ENCODE measurements at regions not wholly inside any gene's neighbourhood (a gene's known extent, or its start where the extent isn't known, plus 50 kb on each side); places are given as distances from the start of the nearest gene placed in this dataset.
"Not testable (repeated sequence)": the region's sequence is repeated elsewhere in the genome, so short reads cannot be mapped to it uniquely, and the experiment has no call there.

- Histone ChIP-seq H3K27me3 (ENCODE audit: control insufficient read depth in 4 of 4, insufficient read depth in 4 of 4, low read length in 3 of 4) (no peaks in the 10 kb centered on the region), H3K9ac (ENCODE audit: low read depth in 1 of 2, low read length in 2 of 2) (no peak overlapping the region), H3K4me1 (ENCODE audit: control insufficient read depth in 4 of 4, insufficient read depth in 4 of 4, low read length in 3 of 4) (no peaks in the 10 kb centered on the region), H3K4me3 (ENCODE audit: low read depth in 1 of 3, low read length in 3 of 3) (no peak overlapping the region), H3K36me3 (ENCODE audit: control insufficient read depth in 4 of 4, insufficient read depth in 3 of 4, low read depth in 1 of 4, low read length in 3 of 4) (no peaks in the 10 kb centered on the region), H3K9me3 (ENCODE audit: control insufficient read depth in 4 of 4, low read length in 3 of 4) (no peaks in the 10 kb centered on the region), H3K27ac (ENCODE audit: low read depth in 1 of 2, low read length in 2 of 2) (no peak overlapping the region)
- DNase-seq (ENCODE audit: low spot score): no peak
- WGBS: 79% methylated on average over 8 of the region's 8 CpGs
- TF ChIP-seq, protein P1, sequence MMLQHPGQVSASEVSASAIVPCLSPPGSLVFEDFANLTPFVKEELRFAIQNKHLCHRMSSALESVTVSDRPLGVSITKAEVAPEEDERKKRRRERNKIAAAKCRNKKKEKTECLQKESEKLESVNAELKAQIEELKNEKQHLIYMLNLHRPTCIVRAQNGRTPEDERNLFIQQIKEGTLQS (IDR thresholded peaks at IDR 0.05): no peak
- TF ChIP-seq HNF4G (IDR thresholded peaks at IDR 0.05) (no peak), FOXA1 (IDR thresholded peaks at IDR 0.05) (no peak), JUND (IDR thresholded peaks at IDR 0.05) (no peak), HNF4A (conservative IDR thresholded peaks at IDR 0.05) (no peak), TAF1 (conservative IDR thresholded peaks at IDR 0.05) (no peak), NR2F2 (IDR thresholded peaks at IDR 0.05) (no peak), ZBTB33 (IDR thresholded peaks at IDR 0.05) (no peak), EGR1 (IDR thresholded peaks at IDR 0.05; ENCODE audit: low read depth in 2 of 2) (no peak), RXRA (IDR thresholded peaks at IDR 0.05) (no peak)
- TF ChIP-seq, protein P2, sequence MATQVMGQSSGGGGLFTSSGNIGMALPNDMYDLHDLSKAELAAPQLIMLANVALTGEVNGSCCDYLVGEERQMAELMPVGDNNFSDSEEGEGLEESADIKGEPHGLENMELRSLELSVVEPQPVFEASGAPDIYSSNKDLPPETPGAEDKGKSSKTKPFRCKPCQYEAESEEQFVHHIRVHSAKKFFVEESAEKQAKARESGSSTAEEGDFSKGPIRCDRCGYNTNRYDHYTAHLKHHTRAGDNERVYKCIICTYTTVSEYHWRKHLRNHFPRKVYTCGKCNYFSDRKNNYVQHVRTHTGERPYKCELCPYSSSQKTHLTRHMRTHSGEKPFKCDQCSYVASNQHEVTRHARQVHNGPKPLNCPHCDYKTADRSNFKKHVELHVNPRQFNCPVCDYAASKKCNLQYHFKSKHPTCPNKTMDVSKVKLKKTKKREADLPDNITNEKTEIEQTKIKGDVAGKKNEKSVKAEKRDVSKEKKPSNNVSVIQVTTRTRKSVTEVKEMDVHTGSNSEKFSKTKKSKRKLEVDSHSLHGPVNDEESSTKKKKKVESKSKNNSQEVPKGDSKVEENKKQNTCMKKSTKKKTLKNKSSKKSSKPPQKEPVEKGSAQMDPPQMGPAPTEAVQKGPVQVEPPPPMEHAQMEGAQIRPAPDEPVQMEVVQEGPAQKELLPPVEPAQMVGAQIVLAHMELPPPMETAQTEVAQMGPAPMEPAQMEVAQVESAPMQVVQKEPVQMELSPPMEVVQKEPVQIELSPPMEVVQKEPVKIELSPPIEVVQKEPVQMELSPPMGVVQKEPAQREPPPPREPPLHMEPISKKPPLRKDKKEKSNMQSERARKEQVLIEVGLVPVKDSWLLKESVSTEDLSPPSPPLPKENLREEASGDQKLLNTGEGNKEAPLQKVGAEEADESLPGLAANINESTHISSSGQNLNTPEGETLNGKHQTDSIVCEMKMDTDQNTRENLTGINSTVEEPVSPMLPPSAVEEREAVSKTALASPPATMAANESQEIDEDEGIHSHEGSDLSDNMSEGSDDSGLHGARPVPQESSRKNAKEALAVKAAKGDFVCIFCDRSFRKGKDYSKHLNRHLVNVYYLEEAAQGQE (IDR thresholded peaks at IDR 0.05): no peak
- TF ChIP-seq, protein P3, sequence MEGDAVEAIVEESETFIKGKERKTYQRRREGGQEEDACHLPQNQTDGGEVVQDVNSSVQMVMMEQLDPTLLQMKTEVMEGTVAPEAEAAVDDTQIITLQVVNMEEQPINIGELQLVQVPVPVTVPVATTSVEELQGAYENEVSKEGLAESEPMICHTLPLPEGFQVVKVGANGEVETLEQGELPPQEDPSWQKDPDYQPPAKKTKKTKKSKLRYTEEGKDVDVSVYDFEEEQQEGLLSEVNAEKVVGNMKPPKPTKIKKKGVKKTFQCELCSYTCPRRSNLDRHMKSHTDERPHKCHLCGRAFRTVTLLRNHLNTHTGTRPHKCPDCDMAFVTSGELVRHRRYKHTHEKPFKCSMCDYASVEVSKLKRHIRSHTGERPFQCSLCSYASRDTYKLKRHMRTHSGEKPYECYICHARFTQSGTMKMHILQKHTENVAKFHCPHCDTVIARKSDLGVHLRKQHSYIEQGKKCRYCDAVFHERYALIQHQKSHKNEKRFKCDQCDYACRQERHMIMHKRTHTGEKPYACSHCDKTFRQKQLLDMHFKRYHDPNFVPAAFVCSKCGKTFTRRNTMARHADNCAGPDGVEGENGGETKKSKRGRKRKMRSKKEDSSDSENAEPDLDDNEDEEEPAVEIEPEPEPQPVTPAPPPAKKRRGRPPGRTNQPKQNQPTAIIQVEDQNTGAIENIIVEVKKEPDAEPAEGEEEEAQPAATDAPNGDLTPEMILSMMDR (IDR thresholded peaks at IDR 0.05; ENCODE audit: low read depth, low read length, missing input control): no peak
Measured at GRCh38 chr17:34740565-34741520, 161.5 kb downstream of the TMEM132E start.

GRCh38 chr17:34739386-34739785 lies 160.0 kb downstream of the TMEM132E start:
- no peak overlapping the region for H3K9ac ChIP-seq (ENCODE audit: low read depth in 1 of 2, low read length in 2 of 2)
- no peaks in the 10 kb centered on the region for H3K9me3 ChIP-seq (ENCODE audit: control insufficient read depth in 4 of 4, low read length in 3 of 4)
- no peak for DNase-seq (ENCODE audit: low spot score)
- no peak overlapping the region for H3K4me3 ChIP-seq (ENCODE audit: low read depth in 1 of 3, low read length in 3 of 3)
- H3K27me3 ChIP-seq (ENCODE audit: control insufficient read depth in 4 of 4, insufficient read depth in 4 of 4, low read length in 3 of 4): no peaks in the 10 kb centered on the region
- no peaks in the 10 kb centered on the region for H3K4me1 ChIP-seq (ENCODE audit: control insufficient read depth in 4 of 4, insufficient read depth in 4 of 4, low read length in 3 of 4)
- no peak for TF ChIP-seq YY1 (IDR thresholded peaks at IDR 0.05)
- TF ChIP-seq, protein P1 (IDR thresholded peaks at IDR 0.05): no peak
- no peak for TF ChIP-seq MAX (IDR thresholded peaks at IDR 0.05)
- no peak for TF ChIP-seq RXRA (IDR thresholded peaks at IDR 0.05)
- no peak for TF ChIP-seq RAD21 (IDR thresholded peaks at IDR 0.05)
- H3K36me3 ChIP-seq (ENCODE audit: control insufficient read depth in 4 of 4, insufficient read depth in 3 of 4, low read depth in 1 of 4, low read length in 3 of 4): no peaks in the 10 kb centered on the region
- H3K27ac ChIP-seq (ENCODE audit: low read depth in 1 of 2, low read length in 2 of 2): no peak overlapping the region
- 70% methylated on average over 5 of the region's 5 CpGs for WGBS

DNA sequence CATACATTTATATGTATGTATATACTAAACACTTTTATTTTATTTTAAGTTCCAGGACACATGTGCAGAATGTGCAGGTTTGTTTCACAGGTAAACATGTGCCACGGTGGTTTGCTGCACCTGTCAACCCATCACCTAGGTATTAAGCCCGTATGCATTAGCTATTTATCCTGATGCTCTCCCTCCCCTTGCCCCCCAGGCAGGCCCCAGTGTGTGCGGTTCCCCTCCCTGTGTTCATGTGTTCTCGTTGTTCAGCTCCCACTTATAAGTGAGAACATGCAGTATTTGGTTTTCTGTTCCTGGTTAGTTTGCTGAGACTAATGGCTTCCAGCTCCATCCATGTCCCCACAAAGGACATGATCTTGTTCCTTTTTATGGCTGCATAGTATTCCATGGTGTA lies 158.3 kb downstream of the TMEM132E start:
- H3K9me3 ChIP-seq (ENCODE audit: control insufficient read depth in 4 of 4, low read length in 3 of 4); DNase-seq (ENCODE audit: low spot score); H3K9ac ChIP-seq (ENCODE audit: low read depth in 1 of 2, low read length in 2 of 2); H3K4me3 ChIP-seq (ENCODE audit: low read depth in 1 of 3, low read length in 3 of 3); H3K4me1 ChIP-seq (ENCODE audit: control insufficient read depth in 4 of 4, insufficient read depth in 4 of 4, low read length in 3 of 4); H3K36me3 ChIP-seq (ENCODE audit: control insufficient read depth in 4 of 4, insufficient read depth in 3 of 4, low read depth in 1 of 4, low read length in 3 of 4); H3K27me3 ChIP-seq (ENCODE audit: control insufficient read depth in 4 of 4, insufficient read depth in 4 of 4, low read length in 3 of 4); H3K27ac ChIP-seq (ENCODE audit: low read depth in 1 of 2, low read length in 2 of 2): not testable (repeated sequence)
- 80% methylated on average over 4 of the region's 4 CpGs for whole genome bisulfite sequencing
